GM19452 (cell line): ENCODE measurements at regions not wholly inside any gene's neighbourhood (a gene's known extent, or its start where the extent isn't known, plus 50 kb on each side); places are given as distances from the start of the nearest gene placed in this dataset.
"Not testable (repeated sequence)": the region's sequence is repeated elsewhere in the genome, so short reads cannot be mapped to it uniquely, and the experiment has no call there.

Source experiments
- ATAC-seq: cut with Tn5 transposase; IDR thresholded peaks from one replicate; pipeline ENCODE4 v1.9.1; 2021; ENCODE audit not compliant: unreplicated experiment

GRCh38 chr18:22068784-22069183, 100.6 kb upstream of the GATA6 start:
- ATAC-seq, result not testable (repeated sequence)

- ATAC-seq, result no peak
Measured at GRCh38 chr18:22069916-22070315, 99.5 kb upstream of the GATA6 start.

- no peak for ATAC-seq
Measured at GRCh38 chr18:22073411-22073810, 96.0 kb upstream of the GATA6 start.

GRCh38 chr18:22074282-22075070, 94.9 kb upstream of the GATA6 start:
- ATAC-seq, result no peak

GRCh38 chr18:22080035-22080434, 89.4 kb upstream of the GATA6 start:
- ATAC-seq, result no peak

GRCh38 chr18:22082408-22082807, 87.0 kb upstream of the GATA6 start:
- ATAC-seq, result no peak

- ATAC-seq, result no peak
Measured at GRCh38 chr18:22084547-22084946, 84.8 kb upstream of the GATA6 start.

GRCh38 chr18:22086973-22087372, 82.4 kb upstream of the GATA6 start:
- no peak for ATAC-seq

GRCh38 chr18:22088029-22088428, 81.4 kb upstream of the GATA6 start:
- ATAC-seq, result no peak

GRCh38 chr18:22088996-22089640, 80.3 kb upstream of the GATA6 start:
- no peak for ATAC-seq

GRCh38 chr18:22091341-22091740, 78.0 kb upstream of the GATA6 start:
- no peak for ATAC-seq

GRCh38 chr18:22093731-22094357, 75.5 kb upstream of the GATA6 start:
- ATAC-seq, result no peak

GRCh38 chr18:22094358-22094734, 75.0 kb upstream of the GATA6 start:
- no peak for ATAC-seq

- ATAC-seq, result no peak
Measured at GRCh38 chr18:22098563-22098989, 70.8 kb upstream of the GATA6 start.

GRCh38 chr18:22099925-22100324, 69.5 kb upstream of the GATA6 start:
- no peak for ATAC-seq

- no peak for ATAC-seq
Measured at GRCh38 chr18:22101731-22102130, 67.7 kb upstream of the GATA6 start.

- no peak for ATAC-seq
Measured at GRCh38 chr18:22102953-22103646, 66.3 kb upstream of the GATA6 start.

GRCh38 chr18:22103647-22104031, 65.8 kb upstream of the GATA6 start:
- ATAC-seq, result no peak

- no peak for ATAC-seq
Measured at GRCh38 chr18:22106536-22107292, 62.7 kb upstream of the GATA6 start.

- no peak for ATAC-seq
Measured at GRCh38 chr18:22108674-22109073, 60.7 kb upstream of the GATA6 start.

- ATAC-seq, result no peak
Measured at GRCh38 chr18:22109535-22109934, 59.9 kb upstream of the GATA6 start.
